ENCODE measurements at regions not wholly inside any gene's neighbourhood (a gene's known extent, or its start where the extent isn't known, plus 50 kb on each side); places are given as distances from the start of the nearest gene placed in this dataset.
"Not testable (repeated sequence)": the region's sequence is repeated elsewhere in the genome, so short reads cannot be mapped to it uniquely, and the experiment has no call there.

- DNase-seq (ENCODE audit: low spot score), result no peak
- no peak for TF ChIP-seq CTCF (IDR thresholded peaks at IDR 0.05; ENCODE audit: extremely low read depth, missing control alignments)
Observed at GRCh38 chr3:11739706-11740105, 96.0 kb upstream of the VGLL4 start.

GRCh38 chr3:11739123-11739522, 95.4 kb upstream of the VGLL4 start:
- no peak for DNase-seq (ENCODE audit: low spot score)
- TF ChIP-seq CTCF (IDR thresholded peaks at IDR 0.05; ENCODE audit: extremely low read depth, missing control alignments), result no peak

GRCh38 chr3:11737742-11738141, 94.0 kb upstream of the VGLL4 start:
- TF ChIP-seq CTCF (IDR thresholded peaks at IDR 0.05; ENCODE audit: extremely low read depth, missing control alignments), result no peak
- DNase-seq (ENCODE audit: low spot score), result no peak

GRCh38 chr3:11736136-11736833, 92.6 kb upstream of the VGLL4 start:
- DNase-seq (ENCODE audit: low spot score), result no peak
- TF ChIP-seq CTCF (IDR thresholded peaks at IDR 0.05; ENCODE audit: extremely low read depth, missing control alignments), result no peak

- no peak for DNase-seq (ENCODE audit: low spot score)
Observed at GRCh38 chr3:11735638-11736037, 91.9 kb upstream of the VGLL4 start.

GRCh38 chr3:11735111-11735510, 91.4 kb upstream of the VGLL4 start:
- DNase-seq (ENCODE audit: low spot score), result not testable (repeated sequence)

More at GRCh38 chr3:11735638-11736037, 91.9 kb upstream of the VGLL4 start:
- no peak for TF ChIP-seq CTCF (IDR thresholded peaks at IDR 0.05; ENCODE audit: extremely low read depth, missing control alignments)

- no peak for DNase-seq (ENCODE audit: low spot score)
- TF ChIP-seq CTCF (IDR thresholded peaks at IDR 0.05; ENCODE audit: extremely low read depth, missing control alignments), result no peak
Observed at GRCh38 chr3:11733914-11734313, 90.2 kb upstream of the VGLL4 start.

- no peak for DNase-seq (ENCODE audit: low spot score)
- TF ChIP-seq CTCF (IDR thresholded peaks at IDR 0.05; ENCODE audit: extremely low read depth, missing control alignments), result no peak
Observed at GRCh38 chr3:11727207-11727606, 83.5 kb upstream of the VGLL4 start.
